Sigmoid colon (tissue), 6 donors: ENCODE measurements at regions not wholly inside any gene's neighbourhood (a gene's known extent, or its start where the extent isn't known, plus 50 kb on each side); places are given as distances from the start of the nearest gene placed in this dataset.
"Not testable (repeated sequence)": the region's sequence is repeated elsewhere in the genome, so short reads cannot be mapped to it uniquely, and the experiment has no call there.

Experiments
- DNase-seq: peaks from one replicate; pipeline ENCODE4 v3.0.0-alpha.2; 2019
- H3K27ac ChIP-seq, 4 donors: fragments of 200-600 bp; sonication (generic); one replicate each; pipeline ENCODE4 v1.5.1; 2016 to 2019; ENCODE audit warnings: mild to moderate bottlenecking in 1 of 4
- H3K27me3 ChIP-seq, 3 donors: fragments of 200-600 bp; sonication (generic); one replicate each; pipeline ENCODE4 v1.5.1; 2019; ENCODE audit warnings: mild to moderate bottlenecking in 1 of 3
- H3K36me3 ChIP-seq, 4 donors: fragments of 200-600 bp; sonication (generic); one replicate each; pipeline ENCODE4 v1.5.1; 2016 to 2019
- H3K4me1 ChIP-seq, 4 donors: fragments of 200-600 bp; sonication (generic); one replicate each; pipeline ENCODE4 v1.5.1; 2017 to 2019
- H3K4me3 ChIP-seq, 4 donors: fragments of 200-600 bp; sonication (generic); one replicate each; pipeline ENCODE4 v1.5.1; 2017 to 2019; ENCODE audit warnings: mild to moderate bottlenecking in 2 of 4, moderate library complexity in 1 of 4
- H3K9me3 ChIP-seq, 4 donors: fragments of 200-600 bp in 3 of 4; sonication (generic) in 3 of 4; one replicate each; pipeline versions ENCODE4 v1.5.1 to v1.6.1; 2013 to 2019
- WGBS, 2 donors: extraction: QIAGEN DNeasy Blood & Tissue Kit; methylation state at CpG; one replicate each; pipeline ENCODE4 v1.1.7; 2013; 5-methylcytosine and 5-hydroxymethylcytosine counted together
- intact Hi-C: fragments of 100-400 bp; cut with DNase I; formaldehyde crosslinking; loops from one replicate; pipeline ENCODE4 v1.15.1; 2023
- small RNA-seq, 3 donors: library from RNA; depleted of rRNA; stranded (forward); fragments of <200 nt; gene quantifications; one replicate each; pipeline ENCODE3, GENCODE V24; 2016
- donor health status: healthy with polysubstance abuse.
- donor health status: healthy.

DNA sequence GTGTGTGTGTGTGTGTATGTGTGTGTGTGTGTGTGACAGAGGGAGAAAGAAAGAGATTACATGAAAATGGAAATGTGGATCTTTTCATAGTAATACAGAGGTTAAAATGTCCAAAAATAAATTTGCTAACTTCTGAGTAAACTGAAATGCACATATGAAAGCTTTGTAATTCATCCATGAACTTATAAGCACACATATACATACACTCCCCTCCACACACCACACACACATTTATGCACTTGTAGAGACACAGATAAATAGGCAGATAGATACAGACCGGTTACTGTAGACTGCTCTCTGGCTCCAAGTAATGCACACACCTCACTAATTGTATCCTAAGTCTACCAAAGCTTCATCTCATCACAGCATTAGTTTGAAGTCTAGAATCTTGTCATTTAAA, 50.5 kb upstream of the PTPN20 start:
- H3K9me3 ChIP-seq, H3K27me3 ChIP-seq, intact Hi-C loops, H3K4me3 ChIP-seq, DNase-seq, H3K4me1 ChIP-seq, H3K27ac ChIP-seq, H3K36me3 ChIP-seq: not testable (repeated sequence)
- WGBS, 2 donors: 83 to 96% methylated on average over 1 of the region's 1 CpG

Small RNA genes lying in the stretch of these regions (small RNA-seq; reads per million reads assigned to genes)
- 0 reads per million in 3 donors for gene RNA5SP311
